ENCODE measurements at regions not wholly inside any gene's neighbourhood (a gene's known extent, or its start where the extent isn't known, plus 50 kb on each side); places are given as distances from the start of the nearest gene placed in this dataset.

DNA sequence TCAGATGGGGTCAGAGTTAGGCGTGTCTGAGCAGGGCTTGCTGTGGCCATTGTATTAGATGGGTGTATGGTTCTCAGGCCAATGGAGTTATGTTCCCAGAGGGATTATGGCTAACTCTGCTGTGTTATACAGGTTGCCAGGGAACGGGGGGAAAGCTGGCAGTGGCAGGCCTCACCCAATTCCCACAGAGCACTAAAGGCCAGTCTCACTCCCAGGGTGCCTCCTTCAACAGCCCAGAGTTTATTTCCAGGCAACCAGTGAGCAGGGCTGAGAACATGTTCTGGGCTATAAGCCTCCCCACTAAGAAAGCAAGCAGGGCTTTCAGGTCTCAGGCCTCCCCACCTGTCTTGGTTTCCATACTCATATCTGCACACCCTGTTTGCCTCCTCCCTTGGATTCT, 597.9 kb downstream of the ZNF608 start:
- H3K27ac Mint-ChIP-seq (ENCODE audit: unreplicated experiment), result no peak overlapping the region
- BruUV-seq (replicated peaks), result no TSS peak
- H3K4me1 Mint-ChIP-seq (ENCODE audit: low read depth, unreplicated experiment), result no peaks in the 10 kb centered on the region
- TF ChIP-seq, protein P1, sequence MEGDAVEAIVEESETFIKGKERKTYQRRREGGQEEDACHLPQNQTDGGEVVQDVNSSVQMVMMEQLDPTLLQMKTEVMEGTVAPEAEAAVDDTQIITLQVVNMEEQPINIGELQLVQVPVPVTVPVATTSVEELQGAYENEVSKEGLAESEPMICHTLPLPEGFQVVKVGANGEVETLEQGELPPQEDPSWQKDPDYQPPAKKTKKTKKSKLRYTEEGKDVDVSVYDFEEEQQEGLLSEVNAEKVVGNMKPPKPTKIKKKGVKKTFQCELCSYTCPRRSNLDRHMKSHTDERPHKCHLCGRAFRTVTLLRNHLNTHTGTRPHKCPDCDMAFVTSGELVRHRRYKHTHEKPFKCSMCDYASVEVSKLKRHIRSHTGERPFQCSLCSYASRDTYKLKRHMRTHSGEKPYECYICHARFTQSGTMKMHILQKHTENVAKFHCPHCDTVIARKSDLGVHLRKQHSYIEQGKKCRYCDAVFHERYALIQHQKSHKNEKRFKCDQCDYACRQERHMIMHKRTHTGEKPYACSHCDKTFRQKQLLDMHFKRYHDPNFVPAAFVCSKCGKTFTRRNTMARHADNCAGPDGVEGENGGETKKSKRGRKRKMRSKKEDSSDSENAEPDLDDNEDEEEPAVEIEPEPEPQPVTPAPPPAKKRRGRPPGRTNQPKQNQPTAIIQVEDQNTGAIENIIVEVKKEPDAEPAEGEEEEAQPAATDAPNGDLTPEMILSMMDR (IDR thresholded peaks at IDR 0.05; ENCODE audit: unreplicated experiment), result no peak
- peaks cover 6% of the 10 kb centered on the region for H3K9me3 Mint-ChIP-seq (ENCODE audit: low read depth, unreplicated experiment)
- H3K36me3 Mint-ChIP-seq (ENCODE audit: insufficient read depth, unreplicated experiment), result no peaks in the 10 kb centered on the region
- no peak overlapping the region for H3K4me3 Mint-ChIP-seq (ENCODE audit: low read depth, unreplicated experiment)
- CTCF ChIA-PET, result interaction anchor here (0.7 kb wide), 1 partner anchor 1936 kb away, joined by 3 read pairs; no protein-coding TSS in a partner anchor
- H3K27me3 Mint-ChIP-seq (ENCODE audit: unreplicated experiment), result no peaks in the 10 kb centered on the region
- no peak for DNase-seq
- intact Hi-C loops (cut with micrococcal nuclease; ENCODE audit: unreplicated experiment), result no loop called here

GRCh38 chr5:124140060-124140459, 606.4 kb downstream of the ZNF608 start:
- no TSS peak for BruUV-seq (replicated peaks)
- intact Hi-C loops (cut with micrococcal nuclease; ENCODE audit: unreplicated experiment), result no loop called here

DNA sequence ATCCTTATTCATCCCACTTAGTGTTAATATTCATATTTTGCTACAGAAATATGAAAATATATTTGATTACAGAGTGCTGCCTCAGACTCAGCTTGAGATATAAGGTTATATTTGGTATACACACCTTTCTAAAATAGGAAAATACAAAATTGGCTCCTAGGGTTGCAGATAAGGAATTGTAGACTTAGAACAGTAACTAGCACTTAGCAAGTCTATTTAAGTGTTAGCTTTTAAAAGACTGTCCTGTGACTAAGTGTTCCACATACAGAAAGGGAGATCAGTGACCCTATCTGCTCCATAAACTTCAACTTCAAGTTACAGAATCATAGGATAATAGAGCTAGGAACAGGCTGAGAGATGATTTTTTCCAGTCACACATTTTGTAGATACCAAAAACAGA, 607.0 kb downstream of the ZNF608 start:
- TF ChIP-seq, protein P1 (IDR thresholded peaks at IDR 0.05; ENCODE audit: unreplicated experiment), result no peak
- no peaks in the 10 kb centered on the region for H3K27me3 Mint-ChIP-seq (ENCODE audit: unreplicated experiment)
- H3K4me3 Mint-ChIP-seq (ENCODE audit: low read depth, unreplicated experiment), result no peak overlapping the region
- CTCF ChIA-PET, result no interaction called here
- DNase-seq, result no peak
- no peak overlapping the region for H3K27ac Mint-ChIP-seq (ENCODE audit: unreplicated experiment)
- H3K4me1 Mint-ChIP-seq (ENCODE audit: low read depth, unreplicated experiment), result no peaks in the 10 kb centered on the region
- H3K36me3 Mint-ChIP-seq (ENCODE audit: insufficient read depth, unreplicated experiment), result no peaks in the 10 kb centered on the region
- H3K9me3 Mint-ChIP-seq (ENCODE audit: low read depth, unreplicated experiment), result peaks cover 13% of the 10 kb centered on the region
- no TSS peak for BruUV-seq (replicated peaks)
- intact Hi-C loops (cut with micrococcal nuclease; ENCODE audit: unreplicated experiment), result no loop called here

More at GRCh38 chr5:124140060-124140459, 606.4 kb downstream of the ZNF608 start:
- Mint-ChIP-seq H3K36me3 (ENCODE audit: insufficient read depth, unreplicated experiment) (no peaks in the 10 kb centered on the region), H3K27me3 (ENCODE audit: unreplicated experiment) (no peaks in the 10 kb centered on the region), H3K4me1 (ENCODE audit: low read depth, unreplicated experiment) (no peaks in the 10 kb centered on the region), H3K27ac (ENCODE audit: unreplicated experiment) (no peak overlapping the region), H3K4me3 (ENCODE audit: low read depth, unreplicated experiment) (no peak overlapping the region), H3K9me3 (ENCODE audit: low read depth, unreplicated experiment) (peaks cover 13% of the 10 kb centered on the region)
- CTCF ChIA-PET, result no interaction called here
- TF ChIP-seq, protein P1 (IDR thresholded peaks at IDR 0.05; ENCODE audit: unreplicated experiment), result no peak
- DNase-seq, result no peak

DNA sequence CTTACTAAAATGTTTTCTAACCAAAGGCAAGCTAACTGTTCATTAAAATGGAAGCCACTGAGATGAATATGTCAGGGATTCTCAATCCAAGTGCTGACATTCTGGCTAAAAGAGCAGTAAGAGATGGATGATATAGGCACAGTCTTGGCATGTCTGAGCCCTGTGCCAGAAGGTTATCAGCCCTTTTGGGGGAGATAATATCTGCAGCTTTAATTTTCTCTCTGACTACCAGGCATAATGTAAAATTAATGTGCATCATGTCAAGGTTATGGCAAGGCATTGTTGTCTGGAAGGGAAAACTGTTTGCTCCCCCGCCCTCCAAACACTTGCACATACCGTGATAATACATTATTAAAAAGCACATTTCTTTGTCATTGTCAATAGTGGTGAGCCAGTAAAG, 609.8 kb downstream of the ZNF608 start:
- Mint-ChIP-seq H3K27ac (ENCODE audit: unreplicated experiment) (no peak overlapping the region), H3K4me3 (ENCODE audit: low read depth, unreplicated experiment) (no peak overlapping the region), H3K36me3 (ENCODE audit: insufficient read depth, unreplicated experiment) (no peaks in the 10 kb centered on the region), H3K27me3 (ENCODE audit: unreplicated experiment) (no peaks in the 10 kb centered on the region), H3K4me1 (ENCODE audit: low read depth, unreplicated experiment) (no peaks in the 10 kb centered on the region), H3K9me3 (ENCODE audit: low read depth, unreplicated experiment) (peaks cover 2% of the 10 kb centered on the region)
- TF ChIP-seq, protein P1 (IDR thresholded peaks at IDR 0.05; ENCODE audit: unreplicated experiment), result no peak
- DNase-seq, result no peak
- intact Hi-C loops (cut with micrococcal nuclease; ENCODE audit: unreplicated experiment), result no loop called here
- BruUV-seq (replicated peaks), result no TSS peak
- CTCF ChIA-PET, result no interaction called here
